ENCODE measurements at regions not wholly inside any gene's neighbourhood (a gene's known extent, or its start where the extent isn't known, plus 50 kb on each side); places are given as distances from the start of the nearest gene placed in this dataset.

DNA sequence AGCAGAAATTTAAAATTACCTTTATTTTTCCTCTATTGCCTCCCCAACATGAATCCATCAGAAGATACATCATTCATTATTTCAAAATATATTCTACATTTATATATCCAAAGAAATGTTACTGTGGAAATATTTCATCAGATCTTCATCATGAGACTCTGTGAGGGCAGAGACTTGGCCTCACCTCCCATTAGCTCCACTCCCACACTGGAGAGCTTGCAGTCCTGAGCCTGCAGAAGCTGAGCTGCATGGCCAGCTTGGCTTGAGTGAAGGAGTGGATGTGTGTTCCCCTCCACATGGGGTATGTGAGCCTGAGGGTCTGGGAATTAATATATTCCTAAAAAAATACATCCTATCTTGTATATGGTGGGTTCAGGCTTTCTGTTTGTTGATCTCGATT lies 961.9 kb downstream of the TMEM121 start (continued):
- TF ChIP-seq YY1 (IDR thresholded peaks at IDR 0.05; ENCODE audit: insufficient read depth, insufficient replicate concordance, low read depth, low read length): no peak
- no peak for TF ChIP-seq ZNF550 (CRISPR knock-in tag; IDR thresholded peaks at IDR 0.05; ENCODE audit: borderline replicate concordance)
- no peak for TF ChIP-seq ZNF225 (CRISPR knock-in tag; IDR thresholded peaks at IDR 0.05)
- no peak for TF ChIP-seq TMF1 (CRISPR knock-in tag; IDR thresholded peaks at IDR 0.05; ENCODE audit: low read depth)
- TF ChIP-seq SNRNP70 (IDR thresholded peaks at IDR 0.05; ENCODE audit: low read depth, low read length): no peak
- TF ChIP-seq NR2C2 (CRISPR knock-in tag; IDR thresholded peaks at IDR 0.05; ENCODE audit: borderline replicate concordance): no peak
- TF ChIP-seq GPN1 (CRISPR knock-in tag; IDR thresholded peaks at IDR 0.05; ENCODE audit: borderline replicate concordance): no peak
- TF ChIP-seq, protein P1, sequence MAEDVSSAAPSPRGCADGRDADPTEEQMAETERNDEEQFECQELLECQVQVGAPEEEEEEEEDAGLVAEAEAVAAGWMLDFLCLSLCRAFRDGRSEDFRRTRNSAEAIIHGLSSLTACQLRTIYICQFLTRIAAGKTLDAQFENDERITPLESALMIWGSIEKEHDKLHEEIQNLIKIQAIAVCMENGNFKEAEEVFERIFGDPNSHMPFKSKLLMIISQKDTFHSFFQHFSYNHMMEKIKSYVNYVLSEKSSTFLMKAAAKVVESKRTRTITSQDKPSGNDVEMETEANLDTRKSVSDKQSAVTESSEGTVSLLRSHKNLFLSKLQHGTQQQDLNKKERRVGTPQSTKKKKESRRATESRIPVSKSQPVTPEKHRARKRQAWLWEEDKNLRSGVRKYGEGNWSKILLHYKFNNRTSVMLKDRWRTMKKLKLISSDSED (CRISPR knock-in tag; IDR thresholded peaks at IDR 0.05): no peak

DNA sequence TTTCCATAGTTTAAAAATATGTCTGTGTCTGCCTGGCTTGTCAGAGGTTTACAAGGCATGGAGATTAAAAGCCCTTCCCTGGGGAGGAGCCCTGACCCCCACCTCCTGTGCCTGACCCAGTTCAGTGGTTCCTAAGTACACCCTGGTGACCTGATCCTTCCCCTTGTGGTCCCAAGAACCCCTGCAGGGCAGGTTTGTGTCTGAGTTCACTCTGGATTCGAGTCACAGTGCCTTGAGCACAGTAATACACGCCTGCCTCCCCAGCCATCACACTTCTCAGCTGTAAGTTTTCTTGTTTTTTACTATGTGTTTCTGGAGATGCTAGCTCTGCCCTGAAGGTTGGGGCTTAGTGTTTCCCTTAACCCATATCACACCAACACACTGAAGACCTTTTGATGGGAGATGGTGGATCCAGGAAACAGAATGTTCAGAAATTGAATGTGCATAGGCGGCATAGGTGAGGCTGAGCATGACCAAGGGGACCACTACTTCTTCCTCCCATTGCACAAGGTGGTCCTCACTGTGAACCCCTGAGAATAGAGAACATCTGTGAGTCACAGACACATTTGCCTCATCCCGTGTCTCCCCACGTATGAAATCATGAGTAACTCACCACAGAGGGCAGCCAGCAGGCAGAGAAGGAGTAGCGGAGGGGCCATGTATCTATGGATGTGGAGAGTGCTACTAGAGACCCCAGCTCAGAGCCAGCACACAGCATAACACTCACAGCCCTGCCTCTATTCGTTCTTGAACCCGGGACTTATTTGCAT lies 962.9 kb downstream of the TMEM121 start:
- in situ Hi-C loops (cut with HindIII; ENCODE audit: extremely low pct_ligation_motif_present, low pct_unique_long_range_greater_than_20kb) (no loop called here), intact Hi-C loops (cut with micrococcal nuclease; ENCODE audit: unreplicated experiment) (no loop called here)
- no peaks in the 10 kb centered on the region for H3K36me3 ChIP-seq (replicated peaks in 1 of 2; ENCODE audit: control insufficient read depth in 1 of 2, insufficient read depth in 2 of 2, low read length in 2 of 2)
- TF ChIP-seq, protein P2, sequence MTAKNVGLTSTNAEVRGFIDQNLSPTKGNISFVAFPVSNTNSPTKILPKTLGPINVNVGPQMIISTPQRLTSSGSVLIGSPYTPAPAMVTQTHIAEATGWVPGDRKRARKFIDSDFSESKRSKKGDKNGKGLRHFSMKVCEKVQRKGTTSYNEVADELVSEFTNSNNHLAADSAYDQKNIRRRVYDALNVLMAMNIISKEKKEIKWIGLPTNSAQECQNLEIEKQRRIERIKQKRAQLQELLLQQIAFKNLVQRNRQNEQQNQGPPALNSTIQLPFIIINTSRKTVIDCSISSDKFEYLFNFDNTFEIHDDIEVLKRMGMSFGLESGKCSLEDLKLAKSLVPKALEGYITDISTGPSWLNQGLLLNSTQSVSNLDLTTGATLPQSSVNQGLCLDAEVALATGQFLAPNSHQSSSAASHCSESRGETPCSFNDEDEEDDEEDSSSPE (CRISPR knock-in tag; IDR thresholded peaks at IDR 0.05): no peak
- TF ChIP-seq IRX3 (CRISPR knock-in tag; IDR thresholded peaks at IDR 0.05; ENCODE audit: borderline replicate concordance, low read depth): no peak
- TF ChIP-seq ZMAT3 (CRISPR knock-in tag; conservative IDR thresholded peaks at IDR 0.05): no peak
- TF ChIP-seq, protein P3, sequence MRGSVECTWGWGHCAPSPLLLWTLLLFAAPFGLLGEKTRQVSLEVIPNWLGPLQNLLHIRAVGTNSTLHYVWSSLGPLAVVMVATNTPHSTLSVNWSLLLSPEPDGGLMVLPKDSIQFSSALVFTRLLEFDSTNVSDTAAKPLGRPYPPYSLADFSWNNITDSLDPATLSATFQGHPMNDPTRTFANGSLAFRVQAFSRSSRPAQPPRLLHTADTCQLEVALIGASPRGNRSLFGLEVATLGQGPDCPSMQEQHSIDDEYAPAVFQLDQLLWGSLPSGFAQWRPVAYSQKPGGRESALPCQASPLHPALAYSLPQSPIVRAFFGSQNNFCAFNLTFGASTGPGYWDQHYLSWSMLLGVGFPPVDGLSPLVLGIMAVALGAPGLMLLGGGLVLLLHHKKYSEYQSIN (CRISPR knock-in tag; IDR thresholded peaks at IDR 0.05; ENCODE audit: borderline replicate concordance): no peak
- TF ChIP-seq ZNF230 (CRISPR knock-in tag; IDR thresholded peaks at IDR 0.05): no peak
- H3K9ac ChIP-seq (ENCODE audit: insufficient read depth, low read depth, low read length): no peak overlapping the region
- ChIA-PET POLR2A (no interaction called here), CTCF (ENCODE audit: low intra/inter-chr PET ratio, low total read pairs) (no interaction called here)
- ATAC-seq (no peak), DNase-seq (ENCODE audit: low spot score) (no peak), FAIRE-seq (no peak)
- H3K27me3 ChIP-seq (ENCODE audit: control insufficient read depth in 1 of 2, insufficient read depth in 2 of 2, low read length in 2 of 2): no peaks in the 10 kb centered on the region
- no peak overlapping the region for H3K4me3 ChIP-seq (replicated peaks in 1 of 3; ENCODE audit: insufficient read depth in 1 of 3, low read depth in 2 of 3, low read length in 3 of 3)
- no peak overlapping the region for H3K27ac ChIP-seq (ENCODE audit: extremely low read length, insufficient read depth, low read length)
- no peak overlapping the region for H2AFZ ChIP-seq (ENCODE audit: low read length)
- H3K79me2 ChIP-seq (ENCODE audit: insufficient read depth, low read length): no peaks in the 10 kb centered on the region
- 2% methylated on average over 6 of the region's 8 CpGs for WGBS (ENCODE audit: low lambda C conversion rate)
- no peaks in the 10 kb centered on the region for H3K4me1 ChIP-seq (ENCODE audit: insufficient read depth, low read length)
- BruUV-seq (replicated peaks): no TSS peak
- no peak overlapping the region for H3K4me2 ChIP-seq (ENCODE audit: low read depth, low read length)
- no peaks in the 10 kb centered on the region for H4K20me1 ChIP-seq (ENCODE audit: insufficient read depth, low read length)
- peaks cover 14% of the 10 kb centered on the region; the same call in 1 of the 2 replicates for H3K9me3 ChIP-seq (ENCODE audit: low read length)

Measured in HepG2 (cell line).